Neural crest cell (in vitro differentiated cells): ENCODE measurements at regions not wholly inside any gene's neighbourhood (a gene's known extent, or its start where the extent isn't known, plus 50 kb on each side); places are given as distances from the start of the nearest gene placed in this dataset.

Experiments
- DNase-seq: peaks from one replicate; pipeline ENCODE4 v3.0.0; 2021; ENCODE audit warnings: low read depth, mixed read lengths, low spot score
- H3K27ac Mint-ChIP-seq: one replicate; pipeline ENCODE4 v1.8.0; 2021; ENCODE audit warnings: mild to moderate bottlenecking, mixed read lengths; ENCODE audit not compliant: unreplicated experiment
- H3K27me3 Mint-ChIP-seq: 2 replicates; pipeline ENCODE4 v1.8.0; 2021; ENCODE audit warnings: low read depth, mild to moderate bottlenecking, mixed read lengths
- H3K36me3 Mint-ChIP-seq: 2 replicates; pipeline ENCODE4 v1.8.0; 2021; ENCODE audit warnings: low read depth, mild to moderate bottlenecking, mixed read lengths
- H3K4me1 Mint-ChIP-seq: 2 replicates; pipeline ENCODE4 v1.8.0; 2021; ENCODE audit warnings: mixed read lengths
- H3K4me3 Mint-ChIP-seq: one replicate; pipeline ENCODE4 v1.8.0; 2021; ENCODE audit warnings: mild to moderate bottlenecking, mixed read lengths
- H3K9me3 Mint-ChIP-seq: 2 replicates; pipeline ENCODE4 v1.8.0; 2021; ENCODE audit warnings: mixed read lengths
- CTCF ChIP-seq: fragments of 200-600 bp; sonication (generic); conservative IDR thresholded peaks from 2 replicates; pipeline ENCODE4 v1.5.0; 2021; ENCODE audit warnings: antibody characterized with exemption, mild to moderate bottlenecking

GRCh38 chr16:9235867-9236266, 144.4 kb downstream of the HAPSTR1 start:
- H3K36me3 Mint-ChIP-seq = peaks cover 1% of the 10 kb centered on the region
- no peaks in the 10 kb centered on the region for H3K4me1 Mint-ChIP-seq
- no peak overlapping the region for H3K27ac Mint-ChIP-seq
- peaks cover 9% of the 10 kb centered on the region for H3K27me3 Mint-ChIP-seq
- H3K4me3 Mint-ChIP-seq = no peak overlapping the region
- no peak for DNase-seq
- no peak for TF ChIP-seq CTCF
- peaks cover 2% of the 10 kb centered on the region for H3K9me3 Mint-ChIP-seq

- Mint-ChIP-seq H3K27ac (no peak overlapping the region), H3K27me3 (peaks cover 8% of the 10 kb centered on the region), H3K4me3 (no peak overlapping the region), H3K9me3 (peaks cover 2% of the 10 kb centered on the region), H3K36me3 (peaks cover 2% of the 10 kb centered on the region), H3K4me1 (no peaks in the 10 kb centered on the region)
- TF ChIP-seq CTCF = no peak
- no peak for DNase-seq
These were observed 144.9 kb downstream of the HAPSTR1 start for GRCh38 chr16:9236319-9236718.

- Mint-ChIP-seq H3K4me1 (peaks cover 6% of the 10 kb centered on the region), H3K9me3 (peaks cover 2% of the 10 kb centered on the region), H3K4me3 (no peak overlapping the region), H3K36me3 (peaks cover 2% of the 10 kb centered on the region), H3K27ac (no peak overlapping the region), H3K27me3 (no peaks in the 10 kb centered on the region)
- TF ChIP-seq CTCF = no peak
- no peak for DNase-seq
These were observed 146.9 kb downstream of the HAPSTR1 start for GRCh38 chr16:9238346-9238745.

GRCh38 chr16:9241177-9241576, 149.7 kb downstream of the HAPSTR1 start:
- DNase-seq = no peak
- H3K4me1 Mint-ChIP-seq = peaks cover 6% of the 10 kb centered on the region
- no peak overlapping the region for H3K27ac Mint-ChIP-seq
- no peak overlapping the region for H3K4me3 Mint-ChIP-seq
- H3K27me3 Mint-ChIP-seq = no peaks in the 10 kb centered on the region
- no peak for TF ChIP-seq CTCF
- H3K36me3 Mint-ChIP-seq = peaks cover 2% of the 10 kb centered on the region
- peaks cover 2% of the 10 kb centered on the region for H3K9me3 Mint-ChIP-seq

- H3K9me3 Mint-ChIP-seq = no peaks in the 10 kb centered on the region
- no peak for TF ChIP-seq CTCF
- DNase-seq = no peak
- H3K4me1 Mint-ChIP-seq = peaks cover 10% of the 10 kb centered on the region
- no peak overlapping the region for H3K4me3 Mint-ChIP-seq
- H3K36me3 Mint-ChIP-seq = no peaks in the 10 kb centered on the region
- H3K27ac Mint-ChIP-seq = no peak overlapping the region
- H3K27me3 Mint-ChIP-seq = peaks cover 15% of the 10 kb centered on the region
These were observed 156.7 kb downstream of the HAPSTR1 start for GRCh38 chr16:9248162-9248561.

DNA sequence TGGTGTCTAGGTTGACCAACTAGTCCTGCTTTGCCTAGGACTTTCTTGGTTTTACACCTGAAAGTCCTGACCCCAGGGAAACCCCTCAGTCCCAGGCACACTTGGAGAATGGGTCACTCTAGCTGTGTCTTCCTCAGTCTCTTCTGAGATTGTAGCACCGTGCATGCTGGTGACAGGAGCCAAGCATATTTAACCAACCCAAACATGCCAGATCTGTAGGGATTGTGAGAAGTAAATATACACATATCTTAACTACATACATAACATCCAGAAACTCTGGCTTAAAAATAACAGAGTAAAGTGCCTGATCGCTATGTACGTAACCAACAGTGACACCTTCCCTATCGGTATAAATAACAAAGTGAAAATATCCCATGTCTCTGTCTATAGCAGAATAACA, 158.1 kb downstream of the HAPSTR1 start:
- Mint-ChIP-seq H3K4me1 (peaks cover 10% of the 10 kb centered on the region), H3K27me3 (peaks cover 23% of the 10 kb centered on the region), H3K9me3 (no peaks in the 10 kb centered on the region), H3K4me3 (no peak overlapping the region), H3K27ac (no peak overlapping the region), H3K36me3 (no peaks in the 10 kb centered on the region)
- no peak for DNase-seq
- no peak for TF ChIP-seq CTCF
